ENCODE measurements at regions not wholly inside any gene's neighbourhood (a gene's known extent, or its start where the extent isn't known, plus 50 kb on each side); places are given as distances from the start of the nearest gene placed in this dataset.
A peak's percentile ranks its signal among the peaks of the same experiment; 100 is the strongest.

GRCh38 chr1:88284066-88284465 is 400.0 kb upstream of the PKN2 start:
- in situ Hi-C loops (cut with HindIII; ENCODE audit: low pct_unique_long_range_greater_than_20kb, low sequenced_read_pairs), result no loop called here
- no peak for DNase-seq (ENCODE audit: low read depth, low spot score)

- in situ Hi-C loops (cut with HindIII; ENCODE audit: low pct_unique_long_range_greater_than_20kb, low sequenced_read_pairs), result no loop called here
- no peak for DNase-seq (ENCODE audit: low read depth, low spot score)
Measured at GRCh38 chr1:88284666-88285366, 399.3 kb upstream of the PKN2 start.

DNA sequence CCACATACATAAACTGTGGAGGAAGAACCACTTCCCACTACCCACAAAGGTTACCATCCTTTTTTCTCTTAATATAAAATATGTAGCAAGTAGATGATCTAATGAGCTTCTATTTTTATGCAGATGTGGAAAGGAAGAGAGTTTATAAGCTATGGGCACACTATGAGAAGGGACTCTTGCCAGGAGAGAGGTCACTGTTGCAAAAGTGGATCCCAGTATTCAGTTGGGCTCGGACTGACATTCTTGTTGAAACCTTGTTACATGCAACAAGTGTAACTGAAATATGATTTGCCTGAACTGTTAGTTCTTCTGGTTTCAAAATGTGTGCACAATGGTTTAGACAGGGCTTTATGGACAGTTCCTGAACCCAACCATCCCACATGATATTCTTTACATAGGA is 397.4 kb upstream of the PKN2 start:
- no peak for DNase-seq (ENCODE audit: low read depth, low spot score)
- in situ Hi-C loops (cut with HindIII; ENCODE audit: low pct_unique_long_range_greater_than_20kb, low sequenced_read_pairs), result no loop called here

DNA sequence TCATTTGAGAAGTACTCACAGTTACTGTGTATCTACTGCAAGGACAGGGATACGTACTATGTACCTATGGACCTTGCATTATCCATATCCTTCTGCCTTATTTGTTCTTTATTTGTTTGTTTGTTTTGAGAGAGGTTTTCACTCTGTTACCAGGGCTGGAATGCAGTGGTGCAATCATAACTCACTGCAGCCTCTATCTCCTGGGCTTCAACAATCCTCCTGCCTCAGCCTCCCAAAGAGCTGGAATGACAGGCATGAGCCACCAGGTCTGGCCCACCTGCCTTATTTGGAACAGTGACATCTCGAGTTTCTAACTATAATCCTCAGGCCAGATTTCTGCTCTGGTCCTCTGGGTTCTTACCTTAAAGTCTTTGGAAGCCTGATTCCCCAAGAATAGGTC is 395.5 kb upstream of the PKN2 start:
- in situ Hi-C loops (cut with HindIII; ENCODE audit: low pct_unique_long_range_greater_than_20kb, low sequenced_read_pairs), result no loop called here
- no peak for DNase-seq (ENCODE audit: low read depth, low spot score)

DNA sequence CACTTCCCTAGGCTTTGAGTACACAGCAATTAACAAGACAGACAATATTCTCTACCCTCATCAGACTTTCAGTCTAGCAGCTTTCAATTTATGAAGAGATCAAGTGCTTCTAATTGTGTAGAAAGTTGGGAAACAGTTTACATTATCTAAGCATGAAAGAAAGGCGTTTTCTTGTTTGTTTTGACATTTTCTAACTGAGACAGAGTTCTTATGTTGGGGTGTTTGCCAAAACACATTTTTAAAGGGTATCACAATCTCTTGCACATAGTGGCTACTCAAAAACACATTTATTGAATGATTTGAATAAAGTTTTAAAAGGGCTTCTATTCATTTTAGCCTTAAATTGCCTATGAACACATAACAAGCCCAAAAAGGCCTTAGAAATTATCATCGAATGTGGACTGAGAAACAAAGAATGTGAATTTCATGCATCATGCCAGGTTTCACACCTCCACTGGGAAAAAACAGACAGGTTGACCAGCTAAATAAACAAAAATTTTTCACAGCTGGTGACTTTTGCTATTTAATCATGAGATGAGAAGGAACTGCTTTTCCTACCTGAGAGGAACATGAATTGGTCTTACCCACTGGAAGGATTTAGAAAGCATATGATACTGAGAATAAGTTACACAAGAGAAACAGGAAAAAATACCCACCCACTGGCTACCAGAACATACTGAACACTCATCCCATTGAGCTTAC is 394.5 kb upstream of the PKN2 start:
- in situ Hi-C loops (cut with HindIII; ENCODE audit: low pct_unique_long_range_greater_than_20kb, low sequenced_read_pairs), result no loop called here
- DNase-seq (ENCODE audit: low read depth, low spot score), result no peak

GRCh38 chr1:88291611-88292354 is 392.3 kb upstream of the PKN2 start:
- no peak for DNase-seq (ENCODE audit: low read depth, low spot score)
- in situ Hi-C loops (cut with HindIII; ENCODE audit: low pct_unique_long_range_greater_than_20kb, low sequenced_read_pairs), result no loop called here

DNA sequence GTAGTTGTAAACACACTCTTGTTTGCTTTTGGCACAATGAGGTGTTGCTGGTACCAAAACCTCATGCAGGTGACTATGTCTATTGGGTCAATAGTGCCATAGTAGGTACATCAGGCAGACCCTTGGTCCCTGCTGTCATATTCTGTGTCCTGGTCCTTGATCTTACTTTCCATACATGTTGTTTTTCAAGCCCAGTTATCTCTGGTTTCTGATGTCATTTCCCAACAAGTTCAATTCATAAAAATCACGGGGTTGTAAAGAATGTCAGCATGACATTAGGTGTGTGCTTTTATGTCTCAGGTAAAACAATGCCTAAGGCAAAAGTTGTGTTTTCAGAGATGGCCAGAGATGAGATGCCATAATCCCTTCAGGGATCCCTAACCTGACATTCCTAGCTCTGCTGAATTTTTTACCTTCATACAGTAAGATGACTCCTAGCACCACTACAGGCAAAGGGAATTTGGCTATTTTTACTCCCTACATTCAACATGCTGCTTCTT is 390.3 kb upstream of the PKN2 start:
- in situ Hi-C loops (cut with HindIII; ENCODE audit: low pct_unique_long_range_greater_than_20kb, low sequenced_read_pairs), result no loop called here
- no peak for DNase-seq (ENCODE audit: low read depth, low spot score)

DNA sequence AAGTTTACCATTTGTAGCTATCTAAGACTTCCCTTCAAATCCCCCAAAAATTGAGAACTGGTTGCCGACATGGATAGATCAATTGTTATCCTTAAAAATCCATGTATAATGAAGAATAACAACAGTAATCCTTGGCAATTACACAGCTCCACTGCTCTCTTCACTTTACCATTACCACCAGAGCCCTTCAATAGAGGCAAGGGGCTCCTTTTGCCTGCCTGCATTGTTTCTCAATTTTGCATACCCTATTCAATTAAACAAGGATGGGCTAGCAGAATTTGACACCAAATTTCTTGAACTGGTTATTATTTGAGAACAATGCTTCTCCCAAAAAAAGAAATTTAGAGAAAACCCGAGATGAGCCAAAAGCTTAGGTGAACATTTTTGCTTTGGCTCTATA is 387.8 kb upstream of the PKN2 start:
- DNase-seq (ENCODE audit: low read depth, low spot score), result no peak
- in situ Hi-C loops (cut with HindIII; ENCODE audit: low pct_unique_long_range_greater_than_20kb, low sequenced_read_pairs), result no loop called here

- no peak for DNase-seq (ENCODE audit: low read depth, low spot score)
- in situ Hi-C loops (cut with HindIII; ENCODE audit: low pct_unique_long_range_greater_than_20kb, low sequenced_read_pairs), result no loop called here
Measured at GRCh38 chr1:88296642-88297041, 387.4 kb upstream of the PKN2 start.

GRCh38 chr1:88298506-88298905 is 385.6 kb upstream of the PKN2 start:
- in situ Hi-C loops (cut with HindIII; ENCODE audit: low pct_unique_long_range_greater_than_20kb, low sequenced_read_pairs), result no loop called here
- DNase-seq (ENCODE audit: low read depth, low spot score), result no peak

DNA sequence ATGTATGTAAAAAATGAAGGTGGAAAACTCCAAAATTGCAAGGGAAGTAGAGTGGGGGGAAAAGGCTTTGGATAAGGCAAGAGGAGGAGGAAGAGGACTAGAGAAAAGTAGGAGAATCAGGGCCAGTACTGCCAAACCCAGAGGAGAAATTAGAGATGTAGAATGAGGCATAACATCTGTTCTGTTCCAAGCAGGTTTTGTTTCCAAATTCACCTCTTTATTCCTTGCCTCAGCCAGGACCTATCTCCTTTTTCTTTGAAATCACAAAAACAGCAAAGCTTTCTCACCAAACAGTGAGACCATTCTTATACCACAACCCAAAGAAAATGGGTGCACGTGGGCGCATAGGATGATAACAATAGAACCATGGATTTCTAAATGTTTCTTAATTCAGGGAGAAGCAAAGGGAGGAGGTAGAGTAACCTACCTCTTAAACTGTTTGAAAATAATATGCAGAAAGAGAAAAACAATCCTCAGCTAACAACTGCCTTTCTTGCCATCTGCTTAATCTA is 383.3 kb upstream of the PKN2 start:
- in situ Hi-C loops (cut with HindIII; ENCODE audit: low pct_unique_long_range_greater_than_20kb, low sequenced_read_pairs), result no loop called here
- DNase-seq (ENCODE audit: low read depth, low spot score), result no peak

DNA sequence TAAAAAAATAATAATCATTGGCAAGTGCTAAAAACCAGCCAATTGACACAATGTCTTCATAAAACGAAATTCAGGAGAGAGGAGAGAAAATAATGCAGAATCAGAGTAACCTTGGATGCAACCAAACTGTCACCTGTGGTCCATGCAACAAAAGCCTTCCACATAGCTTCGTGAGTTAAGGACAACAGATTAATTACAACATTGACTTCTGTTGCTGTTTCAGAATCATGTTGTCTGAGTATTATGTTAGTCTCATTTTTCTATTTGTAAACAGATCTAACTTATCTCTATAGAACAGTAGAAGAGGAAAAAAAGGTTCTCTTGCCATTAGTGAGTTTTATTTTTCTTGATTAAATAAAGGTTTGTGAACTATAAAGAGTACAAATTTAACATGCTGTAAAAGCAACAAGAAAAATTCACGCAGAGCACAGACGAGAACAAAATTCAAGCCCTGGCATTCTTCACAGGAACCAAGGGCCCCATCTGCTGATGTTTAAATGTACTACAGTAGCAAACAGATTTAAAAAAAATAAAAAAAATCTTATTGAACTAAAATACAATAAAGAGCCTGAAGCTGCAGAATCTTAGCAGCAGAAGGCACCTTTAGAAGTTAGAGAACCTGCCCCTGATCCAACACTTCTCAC is 381.1 kb upstream of the PKN2 start:
- peak; percentile 31 for DNase-seq (ENCODE audit: low read depth, low spot score)
- in situ Hi-C loops (cut with HindIII; ENCODE audit: low pct_unique_long_range_greater_than_20kb, low sequenced_read_pairs), result no loop called here

DNA sequence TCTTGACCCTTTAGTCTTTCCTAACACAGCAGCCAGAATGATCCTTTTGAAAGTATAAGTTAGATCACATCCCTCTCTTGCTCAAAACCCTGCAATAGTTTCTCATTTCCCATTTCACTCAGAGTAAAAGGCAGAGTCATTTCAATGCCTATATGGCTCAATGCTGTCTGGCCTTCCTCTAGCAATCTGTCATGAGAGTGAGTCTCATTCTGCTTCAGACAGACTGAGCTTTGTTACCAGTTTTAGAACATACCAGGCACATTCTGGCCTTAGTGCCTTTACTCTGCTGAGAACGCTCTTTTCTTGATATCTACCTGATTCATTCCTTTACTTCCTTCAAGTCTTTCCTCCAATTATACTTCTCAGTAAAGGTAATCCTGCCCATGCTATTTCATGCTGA is 372.8 kb upstream of the PKN2 start:
- in situ Hi-C loops (cut with HindIII; ENCODE audit: low pct_unique_long_range_greater_than_20kb, low sequenced_read_pairs), result no loop called here
- peak; percentile 26 for DNase-seq (ENCODE audit: low read depth, low spot score)

GRCh38 chr1:88311907-88312306 is 372.2 kb upstream of the PKN2 start:
- in situ Hi-C loops (cut with HindIII; ENCODE audit: low pct_unique_long_range_greater_than_20kb, low sequenced_read_pairs), result no loop called here
- DNase-seq (ENCODE audit: low read depth, low spot score), result peak; percentile 2

- no peak for DNase-seq (ENCODE audit: low read depth, low spot score)
- in situ Hi-C loops (cut with HindIII; ENCODE audit: low pct_unique_long_range_greater_than_20kb, low sequenced_read_pairs), result no loop called here
Measured at GRCh38 chr1:88317396-88317795, 366.7 kb upstream of the PKN2 start.

GRCh38 chr1:88318740-88319139 is 365.3 kb upstream of the PKN2 start:
- in situ Hi-C loops (cut with HindIII; ENCODE audit: low pct_unique_long_range_greater_than_20kb, low sequenced_read_pairs), result no loop called here
- no peak for DNase-seq (ENCODE audit: low read depth, low spot score)

DNA sequence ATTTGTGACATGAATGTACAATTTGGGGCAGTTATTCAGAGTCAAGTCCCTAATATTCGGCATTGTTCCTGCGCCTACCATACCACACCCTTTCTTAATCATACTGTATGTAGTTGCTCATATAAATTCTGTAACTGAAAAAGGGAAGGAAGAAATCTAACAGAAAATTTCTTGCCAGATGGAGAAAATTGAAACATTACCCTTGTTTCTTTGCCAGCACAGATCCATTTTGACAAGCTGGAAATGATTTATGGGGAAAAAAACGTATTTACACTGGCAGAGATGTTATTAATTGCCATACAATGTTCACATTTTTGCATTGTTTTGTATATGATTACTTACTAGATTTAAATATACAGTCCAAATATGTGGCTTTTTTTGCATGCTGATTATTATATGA is 363.8 kb upstream of the PKN2 start:
- in situ Hi-C loops (cut with HindIII; ENCODE audit: low pct_unique_long_range_greater_than_20kb, low sequenced_read_pairs), result no loop called here
- DNase-seq (ENCODE audit: low read depth, low spot score), result no peak

GRCh38 chr1:88321706-88322105 is 362.4 kb upstream of the PKN2 start:
- in situ Hi-C loops (cut with HindIII; ENCODE audit: low pct_unique_long_range_greater_than_20kb, low sequenced_read_pairs), result no loop called here
- no peak for DNase-seq (ENCODE audit: low read depth, low spot score)

All from SK-MEL-5 (cell line).